ENCODE measurements at regions not wholly inside any gene's neighbourhood (a gene's known extent, or its start where the extent isn't known, plus 50 kb on each side); places are given as distances from the start of the nearest gene placed in this dataset.
"Not testable (repeated sequence)": the region's sequence is repeated elsewhere in the genome, so short reads cannot be mapped to it uniquely, and the experiment has no call there.

DNA sequence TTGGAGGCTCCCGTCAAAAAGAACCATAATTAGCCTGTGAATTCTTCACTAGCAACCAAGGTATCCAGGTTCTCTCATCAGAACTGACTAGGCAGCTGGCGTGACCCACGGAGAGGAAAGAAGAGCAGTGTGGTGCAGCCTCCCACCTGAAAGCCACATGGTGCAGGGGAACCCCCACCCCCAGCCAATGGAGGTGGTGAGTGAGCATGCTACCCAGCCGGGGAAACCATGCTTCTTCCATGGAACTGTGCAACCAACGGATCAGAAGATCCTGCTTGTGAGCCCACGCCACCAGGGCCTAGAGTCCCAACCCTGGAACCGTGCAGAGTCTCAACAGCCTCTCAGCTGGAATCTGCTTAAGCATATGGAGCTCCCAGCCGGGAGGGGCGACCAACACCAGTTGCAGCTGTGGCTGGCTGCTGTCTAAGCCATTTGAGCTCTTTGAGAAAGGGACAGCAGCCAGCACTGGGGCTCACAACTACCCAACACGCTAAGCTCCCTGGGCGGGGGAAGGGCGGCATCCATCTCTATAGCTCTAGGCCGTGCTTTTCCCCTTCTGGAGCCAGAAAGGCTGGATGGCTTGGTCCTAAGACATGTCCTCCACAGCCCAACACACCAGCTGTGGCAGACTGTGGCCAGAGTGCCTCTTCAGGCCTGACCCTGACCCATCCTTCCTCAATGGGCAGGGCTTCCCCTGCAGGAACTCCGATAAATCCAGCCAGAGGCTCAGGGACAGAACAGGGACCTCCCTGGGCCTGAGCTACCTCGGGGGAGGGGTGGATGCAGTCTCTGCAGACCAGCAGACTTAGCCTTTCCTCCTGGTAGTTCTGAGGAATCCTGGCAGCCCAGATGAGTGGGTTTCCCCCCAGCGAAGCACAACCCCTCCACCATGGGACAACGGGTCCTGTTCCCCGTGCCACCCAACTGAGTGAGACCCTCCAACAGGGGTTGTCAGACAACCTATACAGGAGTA is 151.4 kb upstream of the NXPH2 start:
- DNase-seq (ENCODE audit: low spot score), result no peak

DNA sequence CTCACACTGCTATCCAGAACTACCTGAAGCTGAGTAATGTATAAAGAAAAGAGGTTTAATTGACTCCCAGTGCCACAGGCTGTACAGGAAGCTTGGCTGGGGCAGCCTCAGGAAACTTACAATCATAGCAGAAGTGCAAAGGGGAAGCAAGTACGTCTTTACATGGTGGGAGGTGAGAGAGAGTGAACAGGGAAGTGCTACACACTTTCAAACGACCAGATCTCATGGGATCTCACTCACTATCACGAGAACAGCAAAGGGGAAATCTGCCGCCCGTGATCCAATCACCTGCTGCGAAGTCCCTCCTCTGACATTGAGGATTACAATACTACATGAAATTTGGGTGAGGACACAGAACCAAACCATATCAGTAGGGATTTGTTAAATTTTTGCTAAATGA is 150.4 kb upstream of the NXPH2 start:
- DNase-seq (ENCODE audit: low spot score), result no peak

- DNase-seq (ENCODE audit: low spot score), result no peak
Observed at GRCh38 chr2:138928374-138929021, 148.3 kb upstream of the NXPH2 start.

- no peak for DNase-seq (ENCODE audit: low spot score)
Observed at GRCh38 chr2:138922973-138923563, 142.9 kb upstream of the NXPH2 start.

GRCh38 chr2:138919120-138919747 is 139.0 kb upstream of the NXPH2 start:
- no peak for DNase-seq (ENCODE audit: low spot score)

DNA sequence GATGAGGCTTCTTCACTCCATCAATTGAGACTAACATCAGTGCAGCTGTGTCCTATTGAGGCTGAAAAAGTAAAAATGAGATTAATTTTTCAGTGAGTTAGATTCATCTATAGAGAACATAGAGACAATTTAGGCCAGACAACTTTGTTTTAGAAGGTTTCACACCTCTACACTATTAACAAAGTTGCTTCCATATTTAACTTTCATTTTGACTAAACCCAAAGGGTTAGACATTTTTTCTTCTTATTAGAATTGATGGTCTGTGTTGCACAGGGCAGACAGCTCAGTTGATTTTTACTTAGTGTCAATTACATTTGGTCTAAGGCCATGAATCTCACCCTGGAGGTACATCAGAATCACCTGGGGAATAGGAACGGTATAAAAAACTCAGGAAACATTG is 130.2 kb upstream of the NXPH2 start:
- no peak for DNase-seq (ENCODE audit: low spot score)

DNA sequence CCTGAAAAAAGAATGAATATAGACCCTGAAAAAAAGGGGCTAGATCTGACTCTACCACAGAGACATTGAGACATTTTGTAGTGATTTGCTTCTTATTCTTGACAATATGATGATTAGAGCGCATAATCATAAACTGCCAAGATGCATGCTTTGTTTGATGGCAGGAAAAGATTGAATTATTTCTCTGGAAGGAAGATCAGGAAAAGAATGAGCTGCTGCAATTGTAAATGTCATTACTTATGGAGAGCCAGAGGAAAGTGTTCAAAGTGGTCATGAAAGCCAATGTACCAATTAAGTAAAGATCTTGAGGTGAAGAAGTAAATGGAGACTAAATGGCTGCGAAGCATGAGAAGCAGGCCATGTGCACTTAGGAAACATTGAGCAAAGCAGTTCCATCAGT is 126.4 kb upstream of the NXPH2 start:
- DNase-seq (ENCODE audit: low spot score), result no peak

DNA sequence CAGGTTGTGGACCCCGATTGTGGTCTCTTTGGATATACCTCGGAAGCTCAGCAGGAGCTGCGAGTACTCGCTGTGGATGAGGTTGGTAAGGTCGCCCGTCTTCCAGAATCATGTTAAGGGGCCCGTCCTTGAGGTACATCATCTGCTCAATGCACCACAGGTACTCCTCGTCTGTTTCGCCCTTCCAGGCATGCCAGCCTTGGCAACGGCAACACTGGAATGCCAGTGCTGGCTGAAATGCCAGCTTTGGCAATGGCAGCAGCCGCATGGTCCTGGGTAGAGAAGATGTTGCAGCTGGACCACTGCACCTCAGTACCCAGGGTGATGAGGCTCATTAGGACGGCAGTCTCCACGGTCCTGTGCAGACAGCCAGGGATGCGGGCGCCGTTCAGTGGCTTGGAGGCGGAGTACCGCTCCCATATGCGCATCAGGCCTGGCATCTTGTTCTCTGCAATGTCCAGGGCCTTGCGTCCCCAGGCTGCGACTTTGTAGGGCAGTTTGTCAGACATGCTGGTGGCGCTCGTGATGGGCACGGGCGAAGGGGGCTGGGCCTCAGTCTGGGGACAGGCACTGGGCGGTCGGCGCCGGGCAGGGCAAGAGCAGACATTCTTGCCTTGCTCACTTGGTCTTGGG is 122.2 kb upstream of the NXPH2 start:
- no peak for DNase-seq (ENCODE audit: low spot score)

- DNase-seq (ENCODE audit: low spot score), result no peak
Observed at GRCh38 chr2:138901530-138901929, 121.3 kb upstream of the NXPH2 start.

GRCh38 chr2:138898855-138899254 is 118.7 kb upstream of the NXPH2 start:
- DNase-seq (ENCODE audit: low spot score), result no peak

DNA sequence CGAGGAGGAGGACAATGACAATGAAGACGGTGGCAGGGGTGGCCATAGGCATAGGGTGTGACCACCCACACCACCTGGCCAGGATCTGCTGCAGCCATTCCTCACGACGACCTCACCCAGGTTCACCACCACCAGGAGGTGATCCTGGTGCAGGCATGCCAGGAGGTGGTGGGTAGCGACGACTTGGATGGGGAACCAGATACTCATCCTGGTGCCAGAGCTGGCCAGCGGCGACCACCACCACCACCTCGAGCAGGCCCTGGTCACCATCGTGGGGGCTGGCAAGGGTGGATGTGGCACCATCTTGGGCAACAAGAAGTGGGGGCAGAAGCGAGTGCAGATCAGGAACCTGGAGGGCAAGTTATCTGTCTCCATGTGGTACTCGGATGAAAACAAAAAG is 117.1 kb upstream of the NXPH2 start:
- DNase-seq (ENCODE audit: low spot score), result no peak

DNA sequence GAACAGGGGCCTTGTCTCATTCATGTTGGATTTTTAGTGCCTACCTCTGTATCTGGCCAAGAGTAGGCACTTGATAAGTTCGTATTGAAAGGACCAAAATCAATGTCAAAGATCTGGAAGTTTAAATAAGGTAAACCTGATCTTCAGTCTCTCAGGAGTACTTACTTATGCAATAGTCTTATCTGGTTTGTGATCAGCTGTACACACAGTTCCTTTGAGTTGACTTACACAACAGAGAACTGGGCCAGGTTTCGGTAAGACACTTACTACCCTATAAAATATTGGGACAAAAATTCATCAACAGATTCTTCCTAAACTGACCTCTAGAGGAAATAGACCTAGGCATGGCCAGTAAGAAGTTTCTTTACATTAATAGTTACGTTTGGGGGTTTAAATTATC is 113.6 kb upstream of the NXPH2 start:
- DNase-seq (ENCODE audit: low spot score), result no peak

DNA sequence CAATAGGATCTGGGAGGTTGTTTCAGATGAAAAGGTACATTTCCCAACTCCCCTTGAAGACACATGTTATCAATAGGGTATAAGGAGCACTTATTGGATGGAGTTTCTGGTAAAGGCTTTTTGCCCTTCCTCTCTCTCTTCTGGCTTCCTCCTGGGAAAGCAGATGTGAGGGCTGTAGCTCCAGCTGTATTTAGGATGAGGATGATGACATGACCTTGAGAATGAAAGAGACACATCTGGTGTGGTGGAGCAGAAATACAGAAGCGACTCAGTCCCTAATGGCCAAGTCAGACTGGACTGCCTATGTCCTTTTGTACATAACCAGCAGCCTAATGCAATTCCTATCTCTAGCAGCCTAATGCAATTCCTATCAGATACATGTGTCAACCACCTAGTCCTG is 100.9 kb upstream of the NXPH2 start:
- DNase-seq (ENCODE audit: low spot score), result no peak

- no peak for DNase-seq (ENCODE audit: low spot score)
Observed at GRCh38 chr2:138879931-138880330, 99.7 kb upstream of the NXPH2 start.

DNA sequence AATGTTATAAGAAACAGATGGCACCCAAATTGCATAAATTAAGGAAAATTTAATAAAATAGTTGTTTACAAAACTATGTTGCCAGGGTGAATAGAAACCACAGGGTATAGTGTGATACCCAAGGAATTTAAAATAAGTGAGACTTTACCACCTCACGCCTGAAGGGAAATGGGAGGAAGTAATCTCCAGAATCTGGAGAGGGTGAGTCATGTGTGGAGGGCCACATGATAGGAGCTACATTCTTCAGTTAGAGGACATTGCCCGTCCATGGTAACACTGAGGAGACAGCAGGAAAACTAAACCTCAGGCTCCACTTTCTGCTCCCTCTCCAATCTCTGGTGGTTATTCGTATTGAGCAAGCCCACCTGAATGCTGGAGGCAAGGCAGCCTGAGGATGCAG is 97.2 kb upstream of the NXPH2 start:
- no peak for DNase-seq (ENCODE audit: low spot score)

DNA sequence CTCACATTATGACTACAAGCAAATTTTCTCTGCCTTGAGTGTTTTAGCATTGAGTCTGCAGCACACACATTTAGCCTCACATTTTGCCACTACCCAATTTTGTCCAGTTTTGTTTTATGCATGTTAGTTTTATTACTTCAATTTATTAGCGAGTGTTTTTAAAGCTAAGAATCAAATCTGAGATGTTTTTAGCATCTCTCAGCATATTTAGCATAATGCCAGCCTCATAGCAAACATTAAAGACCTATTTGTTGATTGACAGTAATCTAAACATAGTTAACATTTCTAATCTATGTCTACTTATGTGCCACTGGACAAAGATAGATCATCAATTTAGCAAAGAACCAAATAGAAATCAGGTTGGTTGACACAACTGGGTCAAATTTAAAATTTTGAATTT is 94.1 kb upstream of the NXPH2 start:
- DNase-seq (ENCODE audit: low spot score), result no peak

DNA sequence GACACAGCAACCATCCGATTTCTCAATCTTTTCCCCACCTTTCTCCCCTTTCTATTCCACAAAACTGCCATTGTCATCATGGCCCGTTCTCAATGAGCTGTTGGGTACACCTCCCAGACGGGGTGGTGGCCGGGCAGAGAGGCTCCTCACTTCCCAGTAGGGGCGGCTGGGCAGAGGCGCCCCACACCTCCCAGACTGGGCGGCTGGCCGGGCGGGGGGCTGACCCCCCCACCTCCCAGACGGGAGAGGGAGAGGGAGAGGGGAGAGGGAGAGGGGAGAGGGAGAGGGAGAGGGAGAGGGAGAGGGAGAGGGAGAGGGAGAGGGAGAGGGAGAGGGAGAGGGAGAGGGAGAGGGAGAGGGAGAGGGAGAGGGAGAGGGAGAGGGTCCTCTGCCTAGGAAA is 91.9 kb upstream of the NXPH2 start:
- not testable (repeated sequence) for DNase-seq (ENCODE audit: low spot score)

DNA sequence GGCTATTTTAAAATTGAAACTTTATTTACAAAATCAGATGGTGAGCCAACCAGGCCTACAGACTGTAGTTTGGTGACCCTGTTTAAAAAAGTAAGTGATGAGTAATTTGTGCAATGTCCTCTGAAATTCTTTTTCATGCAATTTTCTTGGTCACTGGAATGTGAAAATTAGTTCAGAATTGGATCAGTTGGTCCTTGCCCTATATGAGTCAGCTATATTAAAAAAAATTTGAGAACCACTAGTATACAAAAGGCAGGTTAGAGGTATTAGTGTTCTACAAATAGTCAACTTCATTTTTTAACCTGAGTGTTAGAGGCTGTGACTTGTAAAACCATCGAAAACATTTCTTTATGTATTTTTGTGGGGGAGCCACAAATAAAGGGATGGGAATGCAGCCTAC is 91.1 kb upstream of the NXPH2 start:
- no peak for DNase-seq (ENCODE audit: low spot score)

DNA sequence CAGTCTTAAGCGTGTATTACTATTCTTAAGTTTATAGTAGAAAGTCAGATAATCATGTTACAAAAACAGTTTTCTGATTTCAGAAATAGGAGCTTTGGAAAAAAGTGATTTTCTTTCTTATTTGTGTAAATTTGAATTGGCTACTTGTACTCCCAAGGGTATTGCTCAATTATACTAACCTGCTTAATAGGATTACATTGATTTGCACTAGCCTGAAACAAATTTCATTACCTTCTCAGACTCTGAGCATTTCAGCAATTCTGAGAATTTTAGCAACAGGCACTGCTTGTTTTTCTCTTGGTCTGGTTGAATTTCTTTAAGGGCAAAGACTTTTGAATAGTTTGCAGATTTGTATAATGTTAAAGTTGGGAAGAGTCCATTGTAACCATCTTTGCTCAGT is 87.2 kb upstream of the NXPH2 start:
- no peak for DNase-seq (ENCODE audit: low spot score)

DNA sequence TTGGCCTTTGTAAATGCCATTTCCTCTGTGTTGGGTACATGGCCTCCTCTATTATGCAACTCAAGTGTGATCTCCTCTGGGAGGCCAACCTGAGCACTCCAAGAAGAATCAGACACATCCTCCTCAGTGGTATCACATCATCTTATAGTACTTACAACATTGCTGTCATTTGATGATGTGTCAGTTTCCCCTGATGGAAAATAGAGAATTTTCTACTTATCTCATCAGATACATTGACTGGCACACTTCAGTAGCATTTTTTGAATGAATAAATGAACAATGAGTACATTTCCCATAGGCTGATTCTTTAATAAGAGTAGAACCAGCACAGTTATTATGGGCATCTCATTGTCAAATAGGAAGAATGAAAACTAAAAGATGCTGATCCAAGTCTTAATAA is 86.6 kb upstream of the NXPH2 start:
- no peak for DNase-seq (ENCODE audit: low spot score)

DNA sequence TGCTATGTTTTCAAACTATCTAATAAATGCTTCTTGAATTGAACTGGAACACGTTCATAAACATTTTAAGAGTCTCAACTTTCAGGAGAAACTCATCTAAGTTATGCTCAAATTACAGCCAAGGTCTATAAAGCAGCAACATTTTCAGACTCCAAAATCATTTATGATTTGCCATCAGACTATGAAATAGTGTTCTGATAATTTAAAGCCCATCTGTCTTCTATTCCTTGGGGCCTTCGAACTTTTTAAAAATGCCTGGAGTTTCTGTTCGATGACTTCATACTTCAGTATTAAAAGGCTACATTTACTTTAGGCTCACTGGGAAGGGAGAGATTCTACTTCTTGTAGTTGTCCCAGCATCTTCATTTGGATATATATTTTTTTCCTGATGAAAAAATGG is 73.6 kb upstream of the NXPH2 start:
- no peak for DNase-seq (ENCODE audit: low spot score)

DNA sequence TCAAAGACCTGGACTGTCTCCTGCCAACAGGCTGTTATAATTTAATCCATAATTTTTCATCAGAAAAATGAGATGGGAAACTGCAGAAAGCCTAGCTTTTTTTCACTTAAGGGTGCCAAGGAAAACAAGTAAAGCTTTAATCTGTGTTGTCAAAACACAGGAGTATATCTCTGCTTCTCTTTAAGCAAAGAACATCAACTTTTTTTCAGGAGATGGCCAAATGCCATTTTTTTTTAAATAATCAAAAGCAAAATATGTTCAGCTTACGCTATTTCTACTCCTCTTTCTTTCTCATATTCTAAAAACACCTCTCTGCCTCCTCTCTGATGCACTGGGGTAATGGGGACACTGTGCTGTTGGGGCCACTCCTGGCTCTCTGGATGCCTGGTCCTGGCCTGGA is 73.1 kb upstream of the NXPH2 start:
- no peak for DNase-seq (ENCODE audit: low spot score)

Measured in hepatic stellate cell (primary cell).